ENCODE measurements at regions not wholly inside any gene's neighbourhood (a gene's known extent, or its start where the extent isn't known, plus 50 kb on each side); places are given as distances from the start of the nearest gene placed in this dataset.
"Not testable (repeated sequence)": the region's sequence is repeated elsewhere in the genome, so short reads cannot be mapped to it uniquely, and the experiment has no call there.

DNA sequence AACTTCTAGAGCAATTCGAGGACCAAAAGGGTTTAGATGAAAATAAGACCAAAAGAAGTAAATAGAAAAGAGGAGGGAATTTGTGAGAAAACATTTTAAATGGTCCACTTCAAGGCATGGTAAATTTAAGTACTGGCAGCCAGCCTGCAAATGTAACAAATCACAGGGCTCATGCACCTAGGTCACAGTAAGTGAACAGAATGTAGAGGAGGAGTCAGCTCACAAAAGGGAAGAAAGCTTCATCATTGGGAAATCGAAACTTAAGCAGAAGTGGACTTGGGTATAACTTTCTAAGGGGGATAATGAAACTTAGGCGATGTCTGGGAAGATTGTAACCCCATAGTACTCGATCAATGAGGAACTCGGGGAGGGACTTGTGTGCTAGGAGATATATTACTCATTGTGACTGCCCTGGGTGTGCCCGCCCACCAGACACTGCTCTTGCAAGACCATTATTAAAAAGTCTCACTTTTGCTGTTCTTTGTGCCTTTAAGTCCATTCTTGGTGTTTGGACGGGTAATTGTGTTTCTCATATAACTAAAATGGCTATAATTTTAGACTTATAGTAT is 1053.6 kb upstream of the MIR17HG start:
- H3K4me1 Mint-ChIP-seq: no peaks in the 10 kb centered on the region
- DNase-seq: no peak
- no peak overlapping the region for H3K4me3 Mint-ChIP-seq
- peaks cover 2% of the 10 kb centered on the region for H3K9me3 Mint-ChIP-seq
- no peaks in the 10 kb centered on the region for H3K27me3 Mint-ChIP-seq
- H3K27ac Mint-ChIP-seq: no peak overlapping the region
- no peaks in the 10 kb centered on the region for H3K36me3 Mint-ChIP-seq

DNA sequence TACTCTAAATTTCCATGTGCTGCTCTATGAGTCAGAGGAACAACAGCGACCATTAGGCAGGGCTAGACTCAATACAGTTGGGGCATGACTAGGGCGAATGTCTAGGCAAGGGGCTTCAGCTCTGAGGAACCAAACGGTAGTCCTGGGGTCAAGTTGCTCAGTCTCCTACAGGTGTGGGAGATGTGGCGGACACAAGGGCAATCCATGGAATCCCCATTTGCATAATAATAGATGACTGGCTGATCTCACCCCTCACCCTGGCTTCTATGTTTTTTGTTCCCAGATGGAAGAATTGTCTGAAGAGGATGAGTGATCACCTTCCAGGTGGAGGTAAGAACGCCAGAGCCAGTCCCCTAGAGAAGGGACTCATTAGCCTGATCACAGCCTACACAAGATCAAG is 1048.2 kb upstream of the MIR17HG start:
- Mint-ChIP-seq H3K27ac (no peak overlapping the region), H3K4me1 (no peaks in the 10 kb centered on the region), H3K4me3 (no peak overlapping the region), H3K36me3 (no peaks in the 10 kb centered on the region), H3K27me3 (no peaks in the 10 kb centered on the region), H3K9me3 (peaks cover 1% of the 10 kb centered on the region)
- no peak for DNase-seq

DNA sequence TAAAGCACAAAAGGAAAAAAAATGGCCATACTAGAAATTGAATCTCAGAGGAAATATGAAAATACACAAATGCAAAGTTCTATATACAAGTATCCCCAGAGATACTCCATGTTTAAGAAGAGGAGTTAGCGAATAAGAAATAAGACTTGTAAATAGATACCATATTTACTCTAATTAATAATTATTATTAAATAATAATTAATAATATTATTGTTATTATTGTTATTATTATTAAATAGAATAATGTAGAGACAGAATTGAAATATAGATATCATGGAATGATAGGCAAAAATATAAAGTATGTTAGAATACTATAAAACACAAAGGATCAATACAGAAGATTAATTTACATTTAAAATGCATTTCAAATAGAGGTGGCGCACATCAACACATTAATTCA is 1047.5 kb upstream of the MIR17HG start:
- Mint-ChIP-seq H3K4me1 (no peaks in the 10 kb centered on the region), H3K27ac (no peak overlapping the region), H3K27me3 (no peaks in the 10 kb centered on the region), H3K4me3 (no peak overlapping the region), H3K9me3 (peaks cover 1% of the 10 kb centered on the region), H3K36me3 (no peaks in the 10 kb centered on the region)
- no peak for DNase-seq

DNA sequence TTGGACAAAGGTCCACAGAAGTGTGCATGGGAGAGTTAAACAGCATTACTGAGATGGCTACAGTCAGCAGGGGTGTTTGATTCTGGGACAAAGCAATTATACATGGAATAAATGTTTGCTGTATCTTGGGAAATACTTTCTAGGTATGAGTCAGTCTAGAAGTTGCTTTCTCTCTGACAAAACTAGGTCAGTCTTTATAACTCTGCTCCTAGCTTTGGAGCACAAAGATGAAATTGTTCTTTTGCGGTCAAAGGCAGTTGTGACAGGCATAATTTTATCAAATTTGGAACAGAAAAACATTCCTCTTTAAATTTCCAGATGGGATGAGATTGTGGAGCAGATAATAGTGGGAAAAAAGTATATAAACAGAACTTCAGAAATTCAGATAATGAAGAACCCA is 1045.4 kb upstream of the MIR17HG start:
- H3K4me3 Mint-ChIP-seq: no peak overlapping the region
- DNase-seq: no peak
- H3K27ac Mint-ChIP-seq: no peak overlapping the region
- H3K4me1 Mint-ChIP-seq: no peaks in the 10 kb centered on the region
- no peaks in the 10 kb centered on the region for H3K36me3 Mint-ChIP-seq
- no peaks in the 10 kb centered on the region for H3K27me3 Mint-ChIP-seq
- peaks cover 1% of the 10 kb centered on the region for H3K9me3 Mint-ChIP-seq

DNA sequence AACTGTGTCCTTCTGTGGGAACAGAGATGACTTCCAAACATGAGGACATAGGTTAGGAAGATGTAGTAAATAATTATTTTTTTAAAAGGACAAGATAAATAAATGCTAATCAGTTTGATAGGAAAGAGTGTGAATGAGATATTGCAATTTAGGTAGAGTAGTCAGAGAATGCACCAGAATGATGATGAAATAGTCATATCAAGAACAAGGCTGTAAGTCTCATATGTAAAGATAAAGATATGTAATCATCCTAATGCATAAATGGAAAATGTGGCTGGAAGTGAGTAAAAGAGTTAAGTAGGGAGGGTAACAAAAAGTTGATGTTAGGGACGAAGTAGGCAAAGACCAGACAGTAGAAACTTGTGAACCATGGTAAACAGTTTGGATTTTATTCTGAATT is 1041.7 kb upstream of the MIR17HG start:
- H3K4me1 Mint-ChIP-seq: no peaks in the 10 kb centered on the region
- H3K9me3 Mint-ChIP-seq: peaks cover 1% of the 10 kb centered on the region
- H3K27ac Mint-ChIP-seq: no peak overlapping the region
- no peaks in the 10 kb centered on the region for H3K27me3 Mint-ChIP-seq
- no peak for DNase-seq
- no peak overlapping the region for H3K4me3 Mint-ChIP-seq
- H3K36me3 Mint-ChIP-seq: no peaks in the 10 kb centered on the region

DNA sequence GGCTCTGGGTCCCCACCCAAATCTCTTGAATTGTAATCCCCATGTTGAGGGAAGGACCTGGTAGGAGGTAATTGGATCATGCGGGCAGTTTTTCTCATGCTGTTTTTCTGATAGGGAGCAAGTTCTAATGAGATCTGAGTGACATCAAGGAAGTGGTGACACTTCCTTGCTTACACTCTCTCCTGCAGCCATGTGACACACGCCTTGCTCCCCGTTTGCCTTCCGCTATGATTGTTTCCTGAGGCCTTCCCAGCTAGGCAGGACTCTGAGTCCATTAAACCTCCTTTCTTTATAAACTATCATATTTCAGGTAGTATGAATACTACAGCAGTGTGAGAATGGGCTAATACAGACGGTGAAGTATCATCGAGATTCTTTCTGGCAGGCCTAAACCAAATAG is 1040.4 kb upstream of the MIR17HG start:
- no peak for DNase-seq
- H3K27me3 Mint-ChIP-seq: no peaks in the 10 kb centered on the region
- no peaks in the 10 kb centered on the region for H3K4me1 Mint-ChIP-seq
- peaks cover 3% of the 10 kb centered on the region for H3K9me3 Mint-ChIP-seq
- H3K4me3 Mint-ChIP-seq: no peak overlapping the region
- H3K27ac Mint-ChIP-seq: no peak overlapping the region
- no peaks in the 10 kb centered on the region for H3K36me3 Mint-ChIP-seq

DNA sequence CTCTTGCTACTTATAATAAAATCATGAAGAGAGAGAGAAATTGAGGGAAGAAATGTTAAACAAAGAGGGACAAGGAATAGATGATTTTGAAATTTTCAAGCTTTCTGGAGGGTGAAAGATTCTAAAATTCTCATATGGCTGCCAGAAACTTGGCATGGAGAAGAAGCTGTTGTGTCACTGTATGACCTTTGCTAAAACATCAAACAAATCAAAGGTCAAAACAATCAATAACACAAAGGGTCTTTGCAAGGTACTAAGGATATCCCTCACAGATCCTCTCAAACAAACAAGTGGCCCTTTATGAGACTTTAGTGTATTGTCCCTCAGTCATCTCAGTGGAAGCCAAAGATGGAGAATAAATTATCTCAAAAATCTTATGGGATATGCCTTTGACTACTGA is 1039.2 kb upstream of the MIR17HG start:
- no peak overlapping the region for H3K27ac Mint-ChIP-seq
- no peaks in the 10 kb centered on the region for H3K36me3 Mint-ChIP-seq
- no peak for DNase-seq
- no peak overlapping the region for H3K4me3 Mint-ChIP-seq
- no peaks in the 10 kb centered on the region for H3K4me1 Mint-ChIP-seq
- H3K9me3 Mint-ChIP-seq: peaks cover 3% of the 10 kb centered on the region
- H3K27me3 Mint-ChIP-seq: no peaks in the 10 kb centered on the region

DNA sequence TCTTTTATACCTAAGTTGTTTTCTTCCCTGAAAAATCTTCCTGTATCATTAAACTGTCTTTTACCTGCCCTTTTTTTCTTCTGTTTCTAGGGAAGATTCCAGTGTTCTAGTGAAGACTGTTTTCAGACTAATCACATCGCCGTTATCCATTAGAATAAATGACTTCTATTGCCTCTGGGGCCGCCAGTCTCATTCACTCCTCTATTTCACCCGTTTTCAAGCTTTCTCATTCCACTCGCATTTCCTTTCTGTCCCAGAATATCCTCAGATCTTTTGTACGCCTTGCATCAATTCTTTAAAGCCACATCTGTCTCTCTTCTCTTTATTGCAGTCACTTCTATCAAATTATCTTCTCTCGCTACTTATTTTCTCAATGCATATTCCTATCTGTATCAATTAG is 1035.6 kb upstream of the MIR17HG start:
- H3K27ac Mint-ChIP-seq: no peak overlapping the region
- DNase-seq: no peak
- no peaks in the 10 kb centered on the region for H3K36me3 Mint-ChIP-seq
- no peaks in the 10 kb centered on the region for H3K4me1 Mint-ChIP-seq
- H3K9me3 Mint-ChIP-seq: peaks cover 5% of the 10 kb centered on the region
- H3K4me3 Mint-ChIP-seq: no peak overlapping the region
- no peaks in the 10 kb centered on the region for H3K27me3 Mint-ChIP-seq

DNA sequence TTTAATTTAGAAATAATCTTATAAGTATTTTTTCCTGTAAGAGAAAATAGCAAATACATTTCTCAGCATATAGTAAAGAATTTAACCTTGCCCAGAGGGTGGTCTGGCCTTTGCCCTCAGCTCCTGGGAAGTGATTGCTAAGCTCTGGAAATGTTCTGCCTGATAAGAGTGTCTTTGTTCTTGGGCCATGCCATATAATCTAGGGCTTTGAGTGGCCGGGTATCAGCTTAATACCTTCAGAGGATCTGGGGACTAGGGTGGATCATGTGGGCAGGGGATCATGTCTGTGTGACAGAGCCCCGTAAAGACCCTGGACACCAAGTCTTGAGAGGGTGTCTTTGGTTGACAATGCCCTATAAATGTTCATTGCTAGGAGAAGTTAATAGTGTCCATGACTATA is 1032.4 kb upstream of the MIR17HG start:
- Mint-ChIP-seq H3K36me3 (no peaks in the 10 kb centered on the region), H3K9me3 (peaks cover 10% of the 10 kb centered on the region), H3K27ac (no peak overlapping the region), H3K4me3 (no peak overlapping the region), H3K4me1 (no peaks in the 10 kb centered on the region), H3K27me3 (no peaks in the 10 kb centered on the region)
- no peak for DNase-seq

DNA sequence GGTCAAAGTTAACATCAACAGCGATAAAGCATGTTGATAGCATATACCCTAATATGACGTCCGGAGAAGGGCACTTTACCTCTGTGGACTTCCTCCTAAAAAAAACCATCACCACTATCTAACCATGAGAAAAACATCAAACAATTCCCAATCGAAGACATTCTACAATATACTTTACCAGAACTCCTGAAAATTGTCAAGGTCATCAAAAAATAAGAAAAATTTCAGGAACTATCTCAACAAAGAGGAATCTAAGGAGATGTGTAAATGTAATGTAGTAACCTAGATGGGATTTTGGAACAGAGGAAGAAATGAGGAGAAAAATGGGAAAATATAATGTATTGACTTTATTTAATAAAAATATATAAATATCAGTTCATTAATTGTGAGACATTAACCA is 1026.8 kb upstream of the MIR17HG start:
- no peaks in the 10 kb centered on the region for H3K36me3 Mint-ChIP-seq
- peaks cover 5% of the 10 kb centered on the region for H3K9me3 Mint-ChIP-seq
- no peak overlapping the region for H3K27ac Mint-ChIP-seq
- H3K4me1 Mint-ChIP-seq: no peaks in the 10 kb centered on the region
- DNase-seq: no peak
- H3K4me3 Mint-ChIP-seq: no peak overlapping the region
- H3K27me3 Mint-ChIP-seq: no peaks in the 10 kb centered on the region

DNA sequence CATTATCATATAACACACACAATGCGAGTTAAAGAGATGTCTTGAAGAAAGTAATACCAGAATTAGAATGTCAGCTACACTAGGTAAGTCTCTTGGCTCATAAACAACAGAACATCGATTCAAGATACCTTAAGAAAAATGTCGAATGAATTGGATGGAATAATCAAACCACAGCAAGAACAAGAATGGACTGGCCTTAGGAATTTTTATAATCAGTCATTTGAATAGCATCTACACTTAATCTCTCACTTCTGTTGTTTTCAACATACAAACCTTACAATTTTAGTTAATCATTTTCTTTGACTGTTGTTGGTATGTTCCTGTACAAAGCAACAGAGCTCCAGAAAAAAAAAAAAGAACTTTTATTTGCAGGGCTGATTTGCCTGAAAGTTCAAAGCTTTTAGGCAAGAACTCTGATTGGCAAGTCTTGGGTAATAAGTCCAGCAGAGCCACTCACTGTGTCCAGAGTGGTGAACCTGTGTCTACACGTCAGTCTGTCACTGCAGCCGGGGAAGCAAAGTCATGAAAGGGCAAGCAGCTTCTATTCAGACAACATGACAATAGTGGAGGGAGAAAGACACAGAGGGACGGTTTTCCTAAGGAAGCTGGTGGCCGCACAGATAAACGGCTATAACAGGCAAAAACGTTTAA is 1026.1 kb upstream of the MIR17HG start:
- no peak overlapping the region for H3K27ac Mint-ChIP-seq
- no peaks in the 10 kb centered on the region for H3K27me3 Mint-ChIP-seq

DNA sequence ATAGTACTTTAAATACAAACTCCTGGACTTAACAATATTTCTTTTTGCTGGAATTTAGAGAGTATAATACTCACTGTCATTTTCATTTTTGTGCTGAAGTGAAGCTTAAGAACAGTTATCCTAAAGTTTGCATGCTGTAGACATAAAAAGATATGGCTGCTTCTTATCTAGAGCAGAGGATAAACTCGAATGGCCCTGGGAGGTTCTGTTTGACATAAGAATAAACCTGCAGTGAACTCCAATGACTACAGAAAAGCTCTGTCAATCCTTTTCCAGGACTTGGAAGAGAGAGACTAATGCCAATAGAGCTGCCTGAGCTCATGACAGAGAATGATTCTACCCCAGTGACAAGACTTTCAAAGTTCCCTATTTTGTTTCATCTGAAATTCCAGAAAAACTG is 1017.8 kb upstream of the MIR17HG start:
- Mint-ChIP-seq H3K9me3 (peaks cover 2% of the 10 kb centered on the region), H3K4me1 (no peaks in the 10 kb centered on the region), H3K27me3 (no peaks in the 10 kb centered on the region), H3K27ac (no peak overlapping the region), H3K36me3 (no peaks in the 10 kb centered on the region), H3K4me3 (no peak overlapping the region)
- no peak for DNase-seq

More for the DNA sequence above, 1026.1 kb upstream of the MIR17HG start:
- no peak for DNase-seq
- Mint-ChIP-seq H3K4me1 (no peaks in the 10 kb centered on the region), H3K36me3 (no peaks in the 10 kb centered on the region), H3K4me3 (no peak overlapping the region), H3K9me3 (peaks cover 5% of the 10 kb centered on the region)

DNA sequence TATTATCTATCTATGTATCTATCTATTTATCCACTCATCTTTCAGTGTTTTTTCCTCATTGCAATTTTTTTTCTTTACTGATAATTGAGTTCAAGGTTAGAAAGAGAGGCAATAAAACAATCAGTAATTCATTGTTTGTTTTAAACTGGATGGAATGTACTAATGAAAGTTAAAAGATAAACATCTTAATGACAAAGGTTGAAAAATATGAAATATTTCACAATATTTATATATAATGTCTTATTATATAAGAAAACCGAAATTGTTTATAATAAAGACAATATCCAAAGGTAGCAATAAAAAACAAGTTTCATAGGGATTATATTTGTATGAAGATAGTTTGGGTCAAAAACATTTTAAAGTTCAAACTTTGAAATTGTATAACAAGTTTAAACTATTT is 1015.5 kb upstream of the MIR17HG start:
- no peaks in the 10 kb centered on the region for H3K27me3 Mint-ChIP-seq
- no peaks in the 10 kb centered on the region for H3K36me3 Mint-ChIP-seq
- H3K27ac Mint-ChIP-seq: no peak overlapping the region
- no peaks in the 10 kb centered on the region for H3K4me1 Mint-ChIP-seq
- DNase-seq: no peak
- H3K4me3 Mint-ChIP-seq: no peak overlapping the region
- peaks cover 2% of the 10 kb centered on the region for H3K9me3 Mint-ChIP-seq

DNA sequence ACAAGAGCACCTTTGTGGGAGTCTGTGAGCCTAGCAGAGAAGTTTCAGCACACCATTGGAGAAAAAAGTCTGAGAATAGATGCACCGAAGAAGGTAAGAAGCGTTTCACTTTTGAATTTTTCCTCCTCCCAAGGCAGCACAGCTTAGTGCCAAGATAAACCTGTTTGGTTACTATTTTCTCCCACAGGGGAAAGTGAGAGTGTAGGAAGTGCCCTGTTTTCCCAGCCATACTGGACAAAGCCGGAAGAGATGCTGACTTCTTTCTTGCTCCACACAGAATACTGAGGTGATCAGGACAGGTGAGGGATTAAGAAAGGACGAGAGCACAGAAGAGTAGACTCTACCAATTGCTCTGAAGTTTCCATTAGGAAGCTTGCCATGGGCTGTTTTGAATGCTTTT is 1011.0 kb upstream of the MIR17HG start:
- no peaks in the 10 kb centered on the region for H3K27me3 Mint-ChIP-seq
- H3K36me3 Mint-ChIP-seq: no peaks in the 10 kb centered on the region
- peaks cover 8% of the 10 kb centered on the region for H3K9me3 Mint-ChIP-seq
- no peak overlapping the region for H3K27ac Mint-ChIP-seq
- H3K4me1 Mint-ChIP-seq: no peaks in the 10 kb centered on the region
- H3K4me3 Mint-ChIP-seq: no peak overlapping the region
- DNase-seq: no peak

DNA sequence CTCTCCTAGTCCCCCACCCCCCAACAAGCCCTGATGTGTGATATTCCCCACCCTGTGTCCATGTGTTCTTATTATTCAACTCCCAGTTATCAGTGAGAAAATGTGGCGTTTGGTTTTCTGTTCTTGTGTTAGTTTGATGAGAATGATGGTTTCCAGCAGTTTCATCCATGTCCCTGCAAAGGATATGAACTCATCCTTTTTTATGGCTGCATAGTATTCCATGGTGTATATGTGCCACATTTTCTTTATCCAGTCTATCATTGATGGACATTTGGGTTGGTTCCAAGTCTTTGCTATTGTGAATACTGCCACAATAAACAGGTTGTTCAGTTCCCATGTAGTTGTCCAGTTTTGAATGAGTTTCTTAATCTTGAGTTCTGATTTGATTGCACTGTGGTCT is 1006.1 kb upstream of the MIR17HG start:
- not testable (repeated sequence) for H3K4me1 Mint-ChIP-seq, H3K27ac Mint-ChIP-seq, H3K27me3 Mint-ChIP-seq, H3K4me3 Mint-ChIP-seq, H3K36me3 Mint-ChIP-seq, H3K9me3 Mint-ChIP-seq, DNase-seq

DNA sequence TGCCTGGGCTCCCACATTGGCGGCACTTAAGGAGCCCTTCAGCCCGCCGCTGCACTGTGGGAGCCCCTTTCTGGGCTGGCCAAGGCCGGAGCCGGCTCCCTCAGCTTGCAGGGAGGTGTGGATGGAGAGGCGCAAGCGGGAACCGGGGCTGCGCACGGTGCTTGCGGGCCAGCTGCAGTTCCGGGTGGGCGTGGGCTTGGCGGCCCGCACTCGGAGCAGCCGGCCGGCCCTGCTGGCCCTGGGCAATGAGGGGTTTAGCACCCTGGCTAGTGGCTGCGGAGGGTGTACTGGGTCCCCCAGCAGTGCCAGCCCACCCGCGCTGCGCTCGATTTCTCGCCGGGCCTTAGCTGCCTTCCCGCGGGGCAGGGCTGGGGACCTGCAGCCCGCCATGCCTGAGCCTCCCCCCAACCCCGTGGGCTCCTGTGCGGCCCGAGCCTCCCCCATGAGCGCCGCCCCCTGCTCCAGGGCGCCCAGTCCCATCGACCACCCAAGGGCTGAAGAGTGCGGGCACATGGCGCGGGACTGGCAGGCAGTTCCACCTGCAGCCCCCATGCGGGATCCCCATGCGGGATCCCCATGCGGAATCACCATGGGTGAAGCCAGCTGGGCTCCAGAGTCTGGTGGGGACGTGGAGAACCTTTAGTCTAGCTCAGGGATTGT is 998.9 kb upstream of the MIR17HG start:
- not testable (repeated sequence) for H3K4me1 Mint-ChIP-seq, H3K27me3 Mint-ChIP-seq, H3K9me3 Mint-ChIP-seq, H3K4me3 Mint-ChIP-seq, H3K27ac Mint-ChIP-seq, DNase-seq, H3K36me3 Mint-ChIP-seq

All from activated naive CD8-positive, alpha-beta T cell treated with anti-CD3 and anti-CD28 coated beads for 36 hours (primary cell).